HG02571 (cell line): ENCODE measurements at regions not wholly inside any gene's neighbourhood (a gene's known extent, or its start where the extent isn't known, plus 50 kb on each side); places are given as distances from the start of the nearest gene placed in this dataset.
"Not testable (repeated sequence)": the region's sequence is repeated elsewhere in the genome, so short reads cannot be mapped to it uniquely, and the experiment has no call there.

Experiments used
- ATAC-seq: cut with Tn5 transposase; IDR thresholded peaks from one replicate; pipeline ENCODE4 v1.9.1; 2021; ENCODE audit warnings: mild to moderate bottlenecking, moderate library complexity; ENCODE audit not compliant: unreplicated experiment

GRCh38 chr17:69669441-69670178, 255.1 kb downstream of the MAP2K6 start:
- no peak for ATAC-seq

- ATAC-seq: no peak
Observed at GRCh38 chr17:69672924-69673323, 258.4 kb downstream of the MAP2K6 start.

GRCh38 chr17:69677130-69677529, 262.6 kb downstream of the MAP2K6 start:
- no peak for ATAC-seq

- ATAC-seq: no peak
Observed at GRCh38 chr17:69678206-69678605, 263.7 kb downstream of the MAP2K6 start.

GRCh38 chr17:69679829-69680228, 265.3 kb downstream of the MAP2K6 start:
- no peak for ATAC-seq

- no peak for ATAC-seq
Observed at GRCh38 chr17:69684251-69684650, 269.8 kb downstream of the MAP2K6 start.

GRCh38 chr17:69685150-69685549, 270.7 kb downstream of the MAP2K6 start:
- ATAC-seq: not testable (repeated sequence)

- ATAC-seq: no peak
Observed at GRCh38 chr17:69690531-69690930, 276.0 kb downstream of the MAP2K6 start.

GRCh38 chr17:69692171-69692570, 277.7 kb downstream of the MAP2K6 start:
- ATAC-seq: no peak

GRCh38 chr17:69695646-69696045, 281.1 kb downstream of the MAP2K6 start:
- ATAC-seq: no peak

GRCh38 chr17:69696650-69697049, 282.2 kb downstream of the MAP2K6 start:
- ATAC-seq: no peak

- not testable (repeated sequence) for ATAC-seq
Observed at GRCh38 chr17:69698352-69698751, 283.9 kb downstream of the MAP2K6 start.

- ATAC-seq: no peak
Observed at GRCh38 chr17:69702078-69702477, 287.6 kb downstream of the MAP2K6 start.

- ATAC-seq: no peak
Observed at GRCh38 chr17:69703751-69704150, 289.3 kb downstream of the MAP2K6 start.

- ATAC-seq: no peak
Observed at GRCh38 chr17:69704935-69705334, 290.4 kb downstream of the MAP2K6 start.

GRCh38 chr17:69706127-69706526, 291.6 kb downstream of the MAP2K6 start:
- no peak for ATAC-seq

- no peak for ATAC-seq
Observed at GRCh38 chr17:69709441-69709840, 294.9 kb downstream of the MAP2K6 start.

- ATAC-seq: no peak
Observed at GRCh38 chr17:69710926-69711325, 296.4 kb downstream of the MAP2K6 start.

GRCh38 chr17:69711541-69711940, 297.0 kb downstream of the MAP2K6 start:
- no peak for ATAC-seq

- ATAC-seq: no peak
Observed at GRCh38 chr17:69712801-69713311, 298.4 kb downstream of the MAP2K6 start.

- ATAC-seq: no peak
Observed at GRCh38 chr17:69713815-69714214, 299.3 kb downstream of the MAP2K6 start.

GRCh38 chr17:69714669-69715068, 300.2 kb downstream of the MAP2K6 start:
- no peak for ATAC-seq

- ATAC-seq: no peak
Observed at GRCh38 chr17:69715656-69716055, 301.2 kb downstream of the MAP2K6 start.
